ENCODE measurements at regions not wholly inside any gene's neighbourhood (a gene's known extent, or its start where the extent isn't known, plus 50 kb on each side); places are given as distances from the start of the nearest gene placed in this dataset.

- TF ChIP-seq CTCF (IDR thresholded peaks at IDR 0.05; ENCODE audit: low read depth, low read length): no peak
- no peak for TF ChIP-seq EZH2phosphoT487 (IDR thresholded peaks at IDR 0.05; ENCODE audit: low read depth)
Observed at GRCh38 chr20:22901921-22902320, 133.2 kb upstream of the SSTR4 start.

Measured in OCI-LY3 (cell line).